Endothelial cell of umbilical vein (primary cell): ENCODE measurements at regions not wholly inside any gene's neighbourhood (a gene's known extent, or its start where the extent isn't known, plus 50 kb on each side); places are given as distances from the start of the nearest gene placed in this dataset.

Experiments used
- BruUV-seq: library from RNA; stranded (reverse); fragments of 400-500 nt; replicated peaks from 2 replicates; lab custom pipeline; 2021; lab: Mats Ljungman, UMichigan
- CTCF ChIA-PET: fragments of 300-600, 350-600 bp; sonication (Branson Sonifier 250); formaldehyde crosslinking; loops from one replicate; lab custom pipeline; 2021; ENCODE audit warnings: antibody characterized with exemption, inconsistent platforms; lab: Charles Lee
- POLR2A ChIA-PET: fragments of 300-600, 350-600 bp; sonication (Branson Sonifier 250); formaldehyde crosslinking; loops from one replicate; lab custom pipeline; 2021; ENCODE audit warnings: antibody characterized with exemption, inconsistent platforms; lab: Charles Lee
- DNase-seq: peaks from one replicate; pipeline ENCODE4 v3.0.0-alpha.2; 2011; ENCODE audit warnings: low read depth, low spot score
- FAIRE-seq: peaks from 2 replicates; lab custom pipeline; 2011; peaks lifted over from hg19 to GRCh38; lab: Jason Lieb, UNC
- H2AFZ ChIP-seq: 2 replicates; pipeline ENCODE4 v1.6.0; 2012; ENCODE audit warnings: low read depth, low read length, control low read depth, inconsistent platforms
- H3K27ac ChIP-seq: 2 replicates; pipeline ENCODE4 v1.5.1; 2011; ENCODE audit warnings: low read depth, mild to moderate bottlenecking, control low read depth, low read length, moderate library complexity; ENCODE audit not compliant: insufficient read depth
- H3K27me3 ChIP-seq, 2 experiments: 2 replicates each; pipeline versions ENCODE4 v1.6.0 to v1.6.1; 2011; ENCODE audit warnings: low read length in 2 of 2, mixed read lengths in 1 of 2; ENCODE audit not compliant: control insufficient read depth in 2 of 2, insufficient read depth in 2 of 2
- H3K36me3 ChIP-seq, 2 experiments: 2 replicates in 1 of 2; 3 replicates in 1 of 2; pipeline ENCODE4 v1.5.1; 2011; ENCODE audit warnings: low read length in 2 of 2, mild to moderate bottlenecking in 1 of 2, moderate library complexity in 1 of 2; ENCODE audit not compliant: control insufficient read depth in 2 of 2, insufficient read depth in 2 of 2; ENCODE audit errors: extremely low read depth in 1 of 2
- H3K4me1 ChIP-seq: 3 replicates; pipeline ENCODE4 v1.5.1; 2011; ENCODE audit warnings: mild to moderate bottlenecking, low read length; ENCODE audit not compliant: control insufficient read depth, insufficient read depth; ENCODE audit errors: extremely low read depth
- H3K4me2 ChIP-seq: 2 replicates; pipeline ENCODE4 v1.6.1; 2011; ENCODE audit warnings: low read length, control low read depth, mixed read lengths; ENCODE audit not compliant: insufficient read depth
- H3K4me3 ChIP-seq, 3 experiments: fragments of 200-600 bp in 1 of 3; sonication (generic), shearing (Covaris generic) in 1 of 3; replicated peaks in 1 of 3; 2 replicates each; pipeline ENCODE4 v1.5.1; 2011 to 2016; ENCODE audit warnings: control low read depth in 3 of 3, low read length in 3 of 3, mild to moderate bottlenecking in 2 of 3, inconsistent platforms in 1 of 3, low read depth in 1 of 3, moderate library complexity in 1 of 3; ENCODE audit not compliant: insufficient read depth in 1 of 3
- H3K79me2 ChIP-seq: 2 replicates; pipeline ENCODE4 v1.6.0; 2012; ENCODE audit warnings: low read length, inconsistent platforms; ENCODE audit not compliant: control insufficient read depth, insufficient read depth
- H3K9ac ChIP-seq: replicated peaks from 2 replicates; pipeline ENCODE3; 2011; ENCODE audit warnings: low read length, control low read depth; ENCODE audit not compliant: insufficient read depth; ENCODE audit errors: extremely low read depth
- H3K9me1 ChIP-seq: replicated peaks from 3 replicates; pipeline ENCODE4 v1.6.0; 2011; ENCODE audit warnings: mild to moderate bottlenecking, low read length; ENCODE audit not compliant: control insufficient read depth, insufficient read depth; ENCODE audit errors: extremely low read depth
- H3K9me3 ChIP-seq: replicated peaks from 2 replicates; pipeline ENCODE4 v1.5.1; 2012; ENCODE audit warnings: low read length, inconsistent platforms; ENCODE audit not compliant: control insufficient read depth, insufficient read depth
- H4K20me1 ChIP-seq: replicated peaks from 2 replicates; pipeline ENCODE3; 2011; ENCODE audit warnings: mild to moderate bottlenecking, low read length; ENCODE audit not compliant: control insufficient read depth, insufficient read depth; ENCODE audit errors: extremely low read depth
- CTCF ChIP-seq, 2 donors: IDR thresholded peaks; 1 replicate in 1 of 2; 2 replicates in 1 of 2; pipeline ENCODE4 v1.5.1; 2011; ENCODE audit warnings: low read length in 2 of 2, mild to moderate bottlenecking in 2 of 2, moderate library complexity in 2 of 2, control low read depth in 1 of 2, inconsistent platforms in 1 of 2, low read depth in 1 of 2; ENCODE audit not compliant: insufficient read depth in 1 of 2; ENCODE audit errors: extremely low read depth in 1 of 2
- EZH2 ChIP-seq: IDR thresholded peaks from 2 replicates; pipeline ENCODE4 v1.6.1; 2012; ENCODE audit warnings: borderline replicate concordance, low read depth, mild to moderate bottlenecking, moderate library complexity, low read length, inconsistent platforms; ENCODE audit not compliant: severe bottlenecking
- FOS ChIP-seq: IDR thresholded peaks from 2 replicates; pipeline ENCODE4 v1.6.1; 2011; ENCODE audit warnings: mild to moderate bottlenecking, low read length, moderate library complexity, borderline replicate concordance; ENCODE audit not compliant: insufficient read depth
- GATA2 ChIP-seq: IDR thresholded peaks from 2 replicates; pipeline ENCODE4 v1.7.0; 2011; ENCODE audit warnings: low read depth, mild to moderate bottlenecking, moderate library complexity, mixed read lengths, low read length; ENCODE audit not compliant: insufficient read length, insufficient read depth
- JUN ChIP-seq: IDR thresholded peaks from 2 replicates; pipeline ENCODE4 v1.6.1; 2011; ENCODE audit warnings: borderline replicate concordance, low read depth; ENCODE audit not compliant: insufficient read length, insufficient read depth
- MAX ChIP-seq: IDR thresholded peaks from 2 replicates; pipeline ENCODE4 v1.6.1; 2011; ENCODE audit not compliant: insufficient read depth, insufficient read length
- MYC ChIP-seq: IDR thresholded peaks from one replicate; pipeline ENCODE4 v1.6.1; 2011; ENCODE audit warnings: mild to moderate bottlenecking, low read depth, low read length
- POLR2A ChIP-seq: IDR thresholded peaks from 2 replicates; pipeline ENCODE4 v1.6.1; 2012; ENCODE audit warnings: low read depth, mild to moderate bottlenecking, control low read depth, low read length
- POLR2AphosphoS5 ChIP-seq: IDR thresholded peaks from 2 replicates; pipeline ENCODE4 v1.6.1; 2012; ENCODE audit warnings: low read depth, mild to moderate bottlenecking, control low read depth, low read length, moderate library complexity; ENCODE audit not compliant: insufficient read depth
- dilution Hi-C: fragments of 300-500 bp; cut with MboI; formaldehyde crosslinking; loops from one replicate; pipeline ENCODE4 v1.15.0; 2019; ENCODE audit warnings: low sequenced_read_pairs; ENCODE audit not compliant: extremely low pct_ligation_motif_present
- intact Hi-C: fragments of 100-400 bp; cut with micrococcal nuclease; formaldehyde crosslinking; loops from one replicate; pipeline ENCODE4 v1.10.0; 2022

GRCh38 chr2:5074733-5075132 lies 617.5 kb upstream of the SOX11 start:
- Histone ChIP-seq H2AFZ (no peak overlapping the region), H3K27ac (no peak overlapping the region), H3K4me3 (no peak overlapping the region), H3K9me1 (no peaks in the 10 kb centered on the region), H3K79me2 (no peaks in the 10 kb centered on the region), H3K36me3 (no peaks in the 10 kb centered on the region), H3K9me3 (peaks cover 2% of the 10 kb centered on the region), H3K27me3 (no peaks in the 10 kb centered on the region), H4K20me1 (no peaks in the 10 kb centered on the region), H3K4me1 (no peaks in the 10 kb centered on the region), H3K9ac (no peak overlapping the region), H3K4me2 (no peak overlapping the region)
- POLR2A ChIA-PET, result no interaction called here
- intact Hi-C loops, result no loop called here
- dilution Hi-C loops, result no loop called here
- DNase-seq, result no peak
- no TSS peak for BruUV-seq
- no peak for FAIRE-seq
- no peak for TF ChIP-seq GATA2
- TF ChIP-seq POLR2AphosphoS5, result no peak
- TF ChIP-seq MAX, result no peak
- no peak for TF ChIP-seq EZH2
- TF ChIP-seq MYC, result no peak
- TF ChIP-seq POLR2A, result no peak
- no peak for TF ChIP-seq CTCF (IDR thresholded peaks at IDR 0.05; ENCODE audit: extremely low read depth in 1 of 2, insufficient read depth in 1 of 2, low read depth in 1 of 2, low read length in 2 of 2)
- CTCF ChIA-PET, result no interaction called here

- no peak overlapping the region for H3K27ac ChIP-seq
- BruUV-seq, result no TSS peak
- intact Hi-C loops (no loop called here), dilution Hi-C loops (no loop called here)
- H2AFZ ChIP-seq, result no peak overlapping the region
- H3K4me3 ChIP-seq, result no peak overlapping the region
- H3K9ac ChIP-seq, result no peak overlapping the region
- H3K4me1 ChIP-seq, result no peaks in the 10 kb centered on the region
- FAIRE-seq (no peak), DNase-seq (no peak)
- no peaks in the 10 kb centered on the region for H3K36me3 ChIP-seq
- H3K27me3 ChIP-seq, result no peaks in the 10 kb centered on the region
- TF ChIP-seq FOS (no peak), EZH2 (no peak), MAX (no peak), MYC (no peak), GATA2 (no peak), JUN (no peak), CTCF (IDR thresholded peaks at IDR 0.05; ENCODE audit: extremely low read depth in 1 of 2, insufficient read depth in 1 of 2, low read depth in 1 of 2, low read length in 2 of 2) (no peak), POLR2A (no peak), POLR2AphosphoS5 (no peak)
- ChIA-PET CTCF (no interaction called here), POLR2A (no interaction called here)
- H4K20me1 ChIP-seq, result no peaks in the 10 kb centered on the region
- H3K79me2 ChIP-seq, result no peaks in the 10 kb centered on the region
- H3K4me2 ChIP-seq, result no peak overlapping the region
- no peaks in the 10 kb centered on the region for H3K9me1 ChIP-seq
- peaks cover 2% of the 10 kb centered on the region for H3K9me3 ChIP-seq
These were observed 615.6 kb upstream of the SOX11 start for GRCh38 chr2:5076599-5076998.
